GM23338 (cell line): ENCODE measurements at regions not wholly inside any gene's neighbourhood (a gene's known extent, or its start where the extent isn't known, plus 50 kb on each side); places are given as distances from the start of the nearest gene placed in this dataset.

Experiments
- ATAC-seq: fragments of 200-7000 bp; cut with Tn5 transposase; 3 replicates; pipeline ENCODE4 v1.9.1; 2020
- DNase-seq: peaks from one replicate; pipeline ENCODE4 v3.0.0-alpha.2; 2015; ENCODE audit warnings: low spot score
- H2AFZ ChIP-seq: fragments of 200-600 bp; sonication (generic); 2 replicates; pipeline ENCODE4 v1.8.0; 2016; ENCODE audit warnings: antibody characterized with exemption, mild to moderate bottlenecking, moderate library complexity
- H3F3A ChIP-seq: fragments of 200-600 bp; sonication (generic); replicated peaks from 2 replicates; pipeline ENCODE4 v1.8.0; 2017; ENCODE audit warnings: antibody characterized with exemption, mixed run types, low read depth
- H3K27ac ChIP-seq: fragments of 200-600 bp; sonication (generic); 2 replicates; pipeline ENCODE4 v1.6.1; 2016; ENCODE audit warnings: low read depth
- H3K27me3 ChIP-seq: fragments of 200-600 bp; sonication (generic); 2 replicates; pipeline ENCODE4 v1.8.0; 2016; ENCODE audit warnings: mild to moderate bottlenecking, mixed run types, moderate library complexity; ENCODE audit not compliant: insufficient read depth
- H3K36me3 ChIP-seq: fragments of 200-600 bp; sonication (generic); 2 replicates; pipeline ENCODE4 v1.8.0; 2016; ENCODE audit warnings: mild to moderate bottlenecking; ENCODE audit not compliant: insufficient read depth
- H3K4me1 ChIP-seq: fragments of 200-600 bp; sonication (generic); 2 replicates; pipeline ENCODE4 v1.8.0; 2016; ENCODE audit warnings: mild to moderate bottlenecking, moderate library complexity; ENCODE audit not compliant: insufficient read depth
- H3K4me2 ChIP-seq: fragments of 200-600 bp; sonication (generic); 2 replicates; pipeline ENCODE4 v1.7.1; 2017; ENCODE audit warnings: mixed run types
- H3K4me3 ChIP-seq: fragments of 200-600 bp; sonication (generic); 2 replicates; pipeline ENCODE4 v1.6.1; 2016; ENCODE audit warnings: mixed run types
- H3K79me2 ChIP-seq: fragments of 200-600 bp; sonication (generic); replicated peaks from 2 replicates; pipeline ENCODE4 v1.8.0; 2017; ENCODE audit warnings: mild to moderate bottlenecking; ENCODE audit not compliant: insufficient read depth
- H3K9me2 ChIP-seq: fragments of 200-600 bp; sonication (generic); 2 replicates; pipeline ENCODE4 v1.8.0; 2017; ENCODE audit not compliant: insufficient read depth
- H4K20me1 ChIP-seq: fragments of 200-600 bp; sonication (generic); replicated peaks from 2 replicates; pipeline ENCODE4 v1.8.0; 2017; ENCODE audit warnings: mild to moderate bottlenecking; ENCODE audit not compliant: insufficient read depth
- H3K27ac Mint-ChIP-seq: 2 replicates; pipeline ENCODE4 v1.8.0; 2020; ENCODE audit warnings: inconsistent platforms, mild to moderate bottlenecking, moderate library complexity, mixed read lengths
- H3K27me3 Mint-ChIP-seq: 3 replicates; pipeline ENCODE4 v1.8.0; 2022; ENCODE audit warnings: low read depth, mild to moderate bottlenecking, moderate library complexity, mixed read lengths, inconsistent platforms; ENCODE audit not compliant: insufficient read depth, poor library complexity
- H3K36me3 Mint-ChIP-seq: 3 replicates; pipeline ENCODE4 v1.8.0; 2021; ENCODE audit warnings: low read depth, mild to moderate bottlenecking, inconsistent platforms, moderate library complexity, mixed read lengths
- H3K4me1 Mint-ChIP-seq: 3 replicates; pipeline ENCODE4 v1.8.0; 2020; ENCODE audit warnings: mild to moderate bottlenecking, inconsistent platforms, mixed read lengths
- H3K4me3 Mint-ChIP-seq: 3 replicates; pipeline ENCODE4 v1.8.0; 2021; ENCODE audit warnings: moderate library complexity, mild to moderate bottlenecking, inconsistent platforms, mixed read lengths
- H3K9me3 Mint-ChIP-seq: 3 replicates; pipeline ENCODE4 v1.8.0; 2020; ENCODE audit warnings: moderate library complexity, mild to moderate bottlenecking, inconsistent platforms, mixed read lengths
- CREB1 ChIP-seq: fragments of 250-450 bp; sonication (Bioruptor Pico); IDR thresholded peaks from 2 replicates; pipeline ENCODE4 v1.5.0; 2020; ENCODE audit warnings: low read depth, mild to moderate bottlenecking, moderate library complexity
- ETS1 ChIP-seq: IDR thresholded peaks from 2 replicates; pipeline ENCODE4 v1.6.1; 2016; ENCODE audit warnings: antibody characterized with exemption
- EZH2 ChIP-seq: fragments of 200-600 bp; sonication (generic); IDR thresholded peaks from one replicate; pipeline ENCODE4 v1.8.0; 2017; ENCODE audit warnings: antibody characterized with exemption, mild to moderate bottlenecking, low read depth; ENCODE audit not compliant: unreplicated experiment
- EZH2phosphoT487 ChIP-seq: fragments of 200-600 bp; sonication (generic); IDR thresholded peaks from one replicate; pipeline ENCODE4 v1.8.1; 2018; ENCODE audit warnings: antibody characterized with exemption; ENCODE audit not compliant: unreplicated experiment
- JUNB ChIP-seq: IDR thresholded peaks from one replicate; pipeline ENCODE4 v1.6.1; 2016; ENCODE audit warnings: antibody characterized with exemption; ENCODE audit not compliant: unreplicated experiment
- NANOG ChIP-seq: IDR thresholded peaks from 2 replicates; pipeline ENCODE4 v1.6.1; 2016; ENCODE audit warnings: antibody characterized with exemption, borderline replicate concordance
- POLR2AphosphoS5 ChIP-seq: IDR thresholded peaks from 2 replicates; pipeline ENCODE4 v1.6.1; 2016; ENCODE audit warnings: antibody characterized with exemption, low read depth
- STAT1 ChIP-seq: IDR thresholded peaks from one replicate; pipeline ENCODE4 v1.6.1; 2016; ENCODE audit warnings: antibody characterized with exemption; ENCODE audit not compliant: unreplicated experiment
- ZNF114 ChIP-seq: fragments of 250-450 bp; sonication (Bioruptor Pico); IDR thresholded peaks from 2 replicates; pipeline ENCODE4 v1.5.0; 2020; ENCODE audit warnings: mild to moderate bottlenecking, moderate library complexity
- ZNF331 ChIP-seq: fragments of 250-450 bp; sonication (Bioruptor Pico); IDR thresholded peaks from 2 replicates; pipeline ENCODE4 v1.5.0; 2020; ENCODE audit warnings: low read depth, mild to moderate bottlenecking, moderate library complexity
- ZNF462 ChIP-seq: fragments of 250-450 bp; sonication (Bioruptor Pico); IDR thresholded peaks from 2 replicates; pipeline ENCODE4 v1.5.0; 2020; ENCODE audit warnings: mild to moderate bottlenecking, moderate library complexity
- TF ChIP-seq, protein P1 (sequence below), 2 experiments: fragments of 200-600 bp in 1 of 2; sonication (generic) in 1 of 2; conservative IDR thresholded peaks; 2 replicates each; pipeline versions ENCODE4 v1.5.1 to v1.6.1; 2016 to 2017; ENCODE audit warnings: antibody characterized with exemption in 2 of 2, low read depth in 2 of 2, mild to moderate bottlenecking in 2 of 2, moderate library complexity in 1 of 2
- TF ChIP-seq, protein P2 (sequence below): IDR thresholded peaks from one replicate; pipeline ENCODE4 v1.6.1; 2018; ENCODE audit warnings: antibody characterized with exemption; ENCODE audit not compliant: unreplicated experiment

DNA sequence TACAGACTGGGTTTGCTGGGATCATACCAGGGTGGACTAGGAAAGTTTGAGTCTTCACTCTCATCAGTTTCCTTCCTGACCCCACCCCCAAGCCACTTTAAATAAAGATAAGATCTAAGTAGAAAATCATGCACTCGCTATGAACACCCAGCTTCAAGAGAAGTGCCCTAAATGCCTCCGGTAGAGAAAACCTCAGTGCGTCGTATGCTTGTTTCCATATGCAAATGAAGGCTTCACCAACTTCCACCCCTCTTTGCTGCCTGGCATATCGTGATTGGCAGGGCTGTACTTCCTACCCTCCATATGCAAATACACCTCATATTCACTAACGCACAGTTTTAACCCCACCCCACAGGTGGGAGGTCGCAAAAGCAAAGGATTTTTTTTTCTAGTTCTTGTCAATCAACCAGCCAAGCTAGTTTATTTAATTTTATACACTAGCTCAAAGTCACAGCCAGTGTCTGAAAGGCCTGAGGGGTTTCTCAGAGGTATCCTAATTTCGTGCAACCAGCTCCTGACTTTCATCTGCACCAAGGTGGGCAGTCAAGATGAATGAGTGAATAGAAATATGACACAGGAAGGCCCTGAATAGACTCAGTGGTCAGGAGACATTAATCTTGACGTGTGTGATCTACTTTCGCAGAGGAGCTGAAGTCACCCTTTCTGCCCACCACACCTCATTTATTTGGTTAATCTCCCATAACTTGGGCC, 121.1 kb upstream of the TSHZ3 start:
- DNase-seq (no peak), ATAC-seq (no peak)
- H3K27ac ChIP-seq = no peak overlapping the region
- H3K4me1 ChIP-seq = no peaks in the 10 kb centered on the region
- no peak overlapping the region for H3K4me3 ChIP-seq
- no peaks in the 10 kb centered on the region for H3K79me2 ChIP-seq
- H4K20me1 ChIP-seq = no peaks in the 10 kb centered on the region
- H3K4me1 Mint-ChIP-seq = no peaks in the 10 kb centered on the region; the same call in 1 of the 3 replicates
- H3F3A ChIP-seq = no peaks in the 10 kb centered on the region
- H3K9me2 ChIP-seq = peaks cover 15% of the 10 kb centered on the region; the same call in 1 of the 2 replicates
- TF ChIP-seq EZH2phosphoT487 = no peak
- no peak for TF ChIP-seq POLR2AphosphoS5
- no peak for TF ChIP-seq ETS1
- no peak for TF ChIP-seq ZNF114 (CRISPR knock-in tag)
- no peak for TF ChIP-seq STAT1
- TF ChIP-seq NANOG = no peak
- TF ChIP-seq, protein P1, sequence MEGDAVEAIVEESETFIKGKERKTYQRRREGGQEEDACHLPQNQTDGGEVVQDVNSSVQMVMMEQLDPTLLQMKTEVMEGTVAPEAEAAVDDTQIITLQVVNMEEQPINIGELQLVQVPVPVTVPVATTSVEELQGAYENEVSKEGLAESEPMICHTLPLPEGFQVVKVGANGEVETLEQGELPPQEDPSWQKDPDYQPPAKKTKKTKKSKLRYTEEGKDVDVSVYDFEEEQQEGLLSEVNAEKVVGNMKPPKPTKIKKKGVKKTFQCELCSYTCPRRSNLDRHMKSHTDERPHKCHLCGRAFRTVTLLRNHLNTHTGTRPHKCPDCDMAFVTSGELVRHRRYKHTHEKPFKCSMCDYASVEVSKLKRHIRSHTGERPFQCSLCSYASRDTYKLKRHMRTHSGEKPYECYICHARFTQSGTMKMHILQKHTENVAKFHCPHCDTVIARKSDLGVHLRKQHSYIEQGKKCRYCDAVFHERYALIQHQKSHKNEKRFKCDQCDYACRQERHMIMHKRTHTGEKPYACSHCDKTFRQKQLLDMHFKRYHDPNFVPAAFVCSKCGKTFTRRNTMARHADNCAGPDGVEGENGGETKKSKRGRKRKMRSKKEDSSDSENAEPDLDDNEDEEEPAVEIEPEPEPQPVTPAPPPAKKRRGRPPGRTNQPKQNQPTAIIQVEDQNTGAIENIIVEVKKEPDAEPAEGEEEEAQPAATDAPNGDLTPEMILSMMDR (conservative IDR thresholded peaks at IDR 0.05; ENCODE audit: low read depth in 2 of 2) = no peak
- TF ChIP-seq EZH2 = no peak
- TF ChIP-seq JUNB = no peak
- TF ChIP-seq CREB1 = no peak
- TF ChIP-seq ZNF331 = no peak
- TF ChIP-seq, protein P2, sequence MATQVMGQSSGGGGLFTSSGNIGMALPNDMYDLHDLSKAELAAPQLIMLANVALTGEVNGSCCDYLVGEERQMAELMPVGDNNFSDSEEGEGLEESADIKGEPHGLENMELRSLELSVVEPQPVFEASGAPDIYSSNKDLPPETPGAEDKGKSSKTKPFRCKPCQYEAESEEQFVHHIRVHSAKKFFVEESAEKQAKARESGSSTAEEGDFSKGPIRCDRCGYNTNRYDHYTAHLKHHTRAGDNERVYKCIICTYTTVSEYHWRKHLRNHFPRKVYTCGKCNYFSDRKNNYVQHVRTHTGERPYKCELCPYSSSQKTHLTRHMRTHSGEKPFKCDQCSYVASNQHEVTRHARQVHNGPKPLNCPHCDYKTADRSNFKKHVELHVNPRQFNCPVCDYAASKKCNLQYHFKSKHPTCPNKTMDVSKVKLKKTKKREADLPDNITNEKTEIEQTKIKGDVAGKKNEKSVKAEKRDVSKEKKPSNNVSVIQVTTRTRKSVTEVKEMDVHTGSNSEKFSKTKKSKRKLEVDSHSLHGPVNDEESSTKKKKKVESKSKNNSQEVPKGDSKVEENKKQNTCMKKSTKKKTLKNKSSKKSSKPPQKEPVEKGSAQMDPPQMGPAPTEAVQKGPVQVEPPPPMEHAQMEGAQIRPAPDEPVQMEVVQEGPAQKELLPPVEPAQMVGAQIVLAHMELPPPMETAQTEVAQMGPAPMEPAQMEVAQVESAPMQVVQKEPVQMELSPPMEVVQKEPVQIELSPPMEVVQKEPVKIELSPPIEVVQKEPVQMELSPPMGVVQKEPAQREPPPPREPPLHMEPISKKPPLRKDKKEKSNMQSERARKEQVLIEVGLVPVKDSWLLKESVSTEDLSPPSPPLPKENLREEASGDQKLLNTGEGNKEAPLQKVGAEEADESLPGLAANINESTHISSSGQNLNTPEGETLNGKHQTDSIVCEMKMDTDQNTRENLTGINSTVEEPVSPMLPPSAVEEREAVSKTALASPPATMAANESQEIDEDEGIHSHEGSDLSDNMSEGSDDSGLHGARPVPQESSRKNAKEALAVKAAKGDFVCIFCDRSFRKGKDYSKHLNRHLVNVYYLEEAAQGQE = no peak
- TF ChIP-seq ZNF462 (CRISPR knock-in tag) = no peak
- no peak overlapping the region for H2AFZ ChIP-seq
- no peaks in the 10 kb centered on the region for H3K27me3 ChIP-seq
- no peaks in the 10 kb centered on the region for H3K9me3 Mint-ChIP-seq
- H3K27ac Mint-ChIP-seq = no peak overlapping the region
- no peak overlapping the region for H3K4me2 ChIP-seq
- H3K36me3 Mint-ChIP-seq = no peaks in the 10 kb centered on the region; the same call in 2 of the 3 replicates
- no peaks in the 10 kb centered on the region for H3K27me3 Mint-ChIP-seq
- H3K36me3 ChIP-seq = no peaks in the 10 kb centered on the region
- no peak overlapping the region for H3K4me3 Mint-ChIP-seq
